ENCODE measurements at regions not wholly inside any gene's neighbourhood (a gene's known extent, or its start where the extent isn't known, plus 50 kb on each side); places are given as distances from the start of the nearest gene placed in this dataset.

DNA sequence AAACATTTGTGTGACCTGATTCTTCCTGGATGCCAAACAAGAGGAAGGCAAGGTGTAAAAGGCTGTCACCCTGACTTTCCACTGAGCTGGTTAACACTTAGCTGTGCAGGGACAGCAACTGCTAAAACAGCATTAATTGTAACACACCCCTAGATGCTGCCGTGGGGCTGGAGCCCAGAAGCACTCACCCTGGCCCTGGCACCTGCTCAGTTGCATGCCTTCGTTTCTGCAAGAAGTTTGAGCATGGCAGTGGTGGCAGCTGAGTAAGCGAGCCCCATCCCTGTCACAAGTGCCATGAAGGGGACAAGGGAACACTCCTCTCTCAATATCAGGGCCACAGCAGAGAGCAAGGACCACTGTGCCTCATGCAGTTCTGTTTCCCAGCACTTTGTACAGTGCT is 330.2 kb downstream of the TMEM114 start:
- DNase-seq: no peak

DNA sequence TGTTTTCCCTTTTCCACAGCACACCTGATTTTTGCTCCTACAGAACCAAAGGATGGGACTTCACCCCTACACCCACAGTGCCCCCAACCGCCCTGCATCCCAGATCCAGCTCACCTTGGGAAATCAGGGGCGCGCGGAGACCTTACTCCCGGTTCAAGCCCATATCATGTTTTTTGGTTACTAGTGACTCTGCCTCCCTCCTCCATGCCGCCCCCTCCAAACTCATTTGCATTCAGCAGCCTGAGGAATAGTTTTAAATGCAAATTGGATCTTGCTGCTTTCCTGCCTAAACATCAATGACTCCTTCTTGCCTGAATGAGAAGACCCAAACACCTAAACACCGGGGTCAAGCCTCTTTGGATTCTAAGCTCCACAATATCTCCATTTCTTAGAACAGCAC is 331.8 kb downstream of the TMEM114 start:
- no peak for DNase-seq

DNA sequence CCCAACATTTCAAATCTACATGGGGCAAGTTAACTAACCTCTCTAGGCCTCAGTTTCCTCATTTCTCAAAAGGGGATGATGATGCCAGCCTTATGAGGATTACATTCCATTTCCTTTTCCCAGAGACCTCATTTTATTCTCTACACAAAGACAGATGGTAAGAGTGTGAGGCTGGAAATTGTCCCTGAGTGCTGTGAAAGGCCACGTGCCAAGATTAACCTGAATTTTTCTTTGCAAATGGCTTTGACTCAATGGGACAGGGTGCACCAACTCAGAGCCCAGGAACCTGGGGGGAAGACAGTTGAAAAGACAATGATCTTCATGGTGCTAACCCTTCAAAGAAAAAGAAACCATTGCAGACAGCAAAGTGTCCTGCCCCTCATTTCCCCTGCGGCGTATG is 332.8 kb downstream of the TMEM114 start:
- DNase-seq: no peak

DNA sequence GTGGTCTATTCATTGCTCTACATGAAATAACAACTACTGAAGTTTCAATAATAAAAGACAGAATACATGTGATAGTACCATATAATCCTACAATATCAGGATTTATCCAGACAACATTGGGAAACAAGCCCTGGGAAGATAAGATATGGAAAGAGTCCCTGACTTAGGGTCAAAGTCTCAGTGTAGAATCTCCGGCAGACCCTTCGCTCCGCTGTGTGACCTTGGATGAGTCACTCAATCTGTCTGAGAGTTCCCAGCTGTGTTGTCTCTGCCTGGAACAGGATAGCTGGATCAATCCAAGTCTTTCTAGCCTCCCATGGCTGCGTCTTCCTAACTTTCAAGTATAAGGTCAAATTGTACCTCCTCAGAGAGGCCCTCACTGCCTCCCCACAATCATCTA is 335.9 kb downstream of the TMEM114 start:
- no peak for DNase-seq

DNA sequence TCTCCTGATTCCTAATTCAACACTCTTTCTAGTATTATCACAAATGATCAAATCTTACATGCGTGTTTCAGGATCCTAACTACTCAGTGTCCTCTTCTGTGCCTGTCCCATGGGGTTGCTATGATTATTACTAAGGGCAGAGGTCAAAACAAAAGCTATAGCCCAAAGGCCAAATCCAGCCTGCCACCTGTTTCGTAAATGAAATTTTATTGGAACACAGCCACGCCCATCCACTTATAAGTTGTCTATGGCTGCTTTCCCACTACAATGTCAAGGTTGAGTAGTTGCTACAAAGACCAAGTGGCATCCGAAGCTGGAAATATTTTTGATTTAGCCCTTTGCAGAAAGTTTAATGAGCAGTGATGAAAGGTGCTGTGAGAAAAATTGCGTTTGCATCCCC is 336.6 kb downstream of the TMEM114 start:
- no peak for DNase-seq

DNA sequence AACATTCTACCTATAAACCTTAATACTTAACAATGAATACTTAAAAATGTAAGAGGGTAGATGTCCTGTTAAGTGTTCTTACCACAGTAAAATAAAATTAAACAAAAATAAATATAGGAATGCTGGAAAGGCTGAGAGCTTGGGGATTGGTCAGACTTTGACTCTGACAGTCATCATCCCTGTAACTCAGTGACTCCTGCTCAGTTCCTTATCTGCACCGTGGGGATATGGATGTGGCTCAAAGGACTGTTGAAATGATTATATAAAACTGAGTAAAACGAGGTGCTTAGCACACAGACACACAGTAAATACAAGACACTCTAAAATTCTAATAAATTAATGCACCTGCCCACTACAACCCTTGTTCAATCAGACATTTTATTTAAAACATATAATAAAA is 338.6 kb downstream of the TMEM114 start:
- no peak for DNase-seq

DNA sequence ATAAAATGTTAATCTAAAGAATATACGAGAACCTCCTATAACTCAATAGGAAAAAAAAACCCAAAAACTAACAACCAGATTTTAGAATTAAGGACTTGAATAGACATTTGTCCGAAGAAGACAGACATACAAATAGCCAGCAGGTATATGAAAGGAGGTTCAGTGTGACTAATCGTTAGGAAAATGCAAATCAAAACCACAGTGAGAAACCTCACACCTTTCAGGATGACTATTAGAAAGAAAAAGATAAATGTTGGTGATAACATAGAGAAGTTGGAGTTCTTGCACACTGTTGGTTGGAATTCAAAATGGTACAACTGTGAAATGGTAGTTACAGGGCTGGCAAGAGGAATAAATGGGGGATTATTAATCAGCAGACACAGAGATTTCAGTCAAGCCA is 339.0 kb downstream of the TMEM114 start:
- no peak for DNase-seq

DNA sequence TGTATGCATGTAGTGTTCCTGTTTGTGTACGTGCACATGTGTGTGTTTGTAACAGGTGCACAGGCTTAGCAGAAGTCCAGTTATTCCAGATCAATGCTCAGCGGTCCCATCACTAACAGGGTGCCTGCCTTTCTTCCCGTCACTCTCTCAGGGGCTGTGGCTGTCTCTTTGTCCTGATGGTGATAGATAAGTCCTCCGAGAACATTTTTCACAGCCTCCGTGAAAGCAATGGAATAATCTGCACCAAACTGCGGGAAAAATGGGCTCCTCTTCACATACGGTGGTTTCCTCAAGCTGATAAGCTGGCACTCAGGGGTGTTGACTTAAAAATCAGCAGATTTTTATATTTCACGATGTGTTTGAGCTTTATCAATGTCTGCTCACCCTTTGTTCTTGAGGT is 342.3 kb downstream of the TMEM114 start:
- DNase-seq: no peak

DNA sequence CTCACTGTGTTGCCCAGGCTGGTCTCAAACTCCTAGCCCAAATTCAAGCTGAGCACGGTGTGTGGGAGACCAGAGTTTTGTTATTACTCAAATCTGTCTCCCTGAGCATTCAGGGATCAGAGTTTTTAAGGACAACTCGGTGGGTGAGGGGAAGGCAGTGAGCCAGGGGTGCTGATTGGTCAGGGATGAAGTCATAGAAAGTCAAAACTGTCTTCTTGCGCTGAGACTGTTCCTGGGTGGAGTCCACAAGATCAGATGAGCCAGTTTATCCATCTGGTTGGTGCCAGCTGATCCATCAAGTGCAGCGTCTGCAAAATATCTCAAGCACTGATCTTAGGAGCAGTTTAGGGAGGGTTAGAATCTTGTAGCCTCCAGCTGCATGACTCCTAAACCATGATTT is 346.3 kb downstream of the TMEM114 start:
- no peak for DNase-seq

DNA sequence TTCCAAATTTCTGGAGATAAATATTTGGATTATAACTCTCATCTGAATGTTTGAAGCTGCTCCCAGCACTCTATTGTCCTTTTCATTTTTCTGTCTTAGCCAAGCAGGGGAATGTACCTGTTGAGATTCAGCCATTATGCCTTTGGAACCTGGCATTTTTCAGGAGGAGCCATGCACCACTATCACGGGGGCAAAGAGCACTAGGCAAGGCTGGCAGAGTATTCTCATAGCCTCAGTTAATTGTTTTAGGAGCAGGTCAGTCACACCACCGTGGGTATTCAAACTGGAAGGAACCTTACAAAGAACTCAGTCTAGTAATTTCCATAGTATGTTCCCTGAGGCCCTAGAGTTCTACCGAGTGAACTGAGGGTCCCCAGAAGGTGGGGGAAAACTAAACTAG is 348.9 kb downstream of the TMEM114 start:
- DNase-seq: no peak

DNA sequence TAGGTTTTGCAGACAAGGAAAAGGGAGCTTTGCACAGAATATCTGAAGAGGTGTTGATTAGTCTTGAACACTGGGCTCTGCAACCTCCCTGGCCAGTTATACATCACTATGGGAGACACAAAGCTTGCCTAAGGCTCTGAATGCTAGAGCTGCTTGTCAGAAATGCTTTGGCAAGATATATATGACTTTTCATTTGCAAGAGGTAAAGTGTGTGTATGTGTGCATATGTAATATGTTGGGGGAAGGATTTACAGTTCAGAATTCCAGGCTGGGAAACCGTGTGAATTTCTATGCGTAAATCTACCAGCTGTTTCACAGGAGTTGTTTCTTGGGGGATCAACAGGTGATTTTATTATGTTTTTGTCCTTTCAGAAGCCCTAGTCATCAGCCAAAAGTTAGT is 350.9 kb downstream of the TMEM114 start:
- DNase-seq: no peak

DNA sequence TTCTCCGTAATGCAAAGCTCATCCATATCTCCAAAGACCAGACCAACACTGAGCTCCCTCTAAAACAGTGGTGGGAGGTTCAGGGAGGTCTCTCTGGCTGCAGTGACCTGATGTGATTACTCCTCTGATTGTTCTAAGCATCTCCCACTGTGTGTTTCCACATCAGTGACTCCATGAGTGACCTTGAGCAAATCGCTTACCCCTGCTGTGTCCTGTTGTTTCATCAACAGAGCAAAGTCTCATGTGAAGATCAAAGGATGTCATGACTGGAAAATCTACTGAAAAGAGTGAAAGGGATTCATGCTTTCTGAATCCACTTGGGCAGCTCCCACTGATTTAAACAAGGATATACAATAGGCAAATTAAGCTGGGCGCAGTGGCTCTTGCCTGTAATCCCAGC is 352.9 kb downstream of the TMEM114 start:
- DNase-seq: no peak

DNA sequence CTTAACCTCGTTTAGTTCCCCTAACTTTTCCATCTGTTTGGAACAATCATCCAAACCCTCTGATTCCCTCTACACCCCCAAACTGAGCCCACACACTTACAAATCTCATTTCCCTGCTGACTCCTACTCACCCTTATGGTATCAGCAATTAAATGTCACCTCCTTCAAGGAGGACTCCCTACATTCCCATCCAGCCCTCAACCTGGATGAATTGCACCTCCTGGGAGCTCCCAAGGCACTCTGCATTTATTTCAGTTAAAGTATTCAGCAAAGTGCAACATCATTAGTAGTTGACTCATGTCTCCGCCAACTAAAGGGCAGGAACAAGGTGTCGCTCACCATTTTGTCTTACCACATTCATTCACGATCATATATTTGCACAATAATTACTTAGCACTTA is 353.5 kb downstream of the TMEM114 start:
- no peak for DNase-seq

DNA sequence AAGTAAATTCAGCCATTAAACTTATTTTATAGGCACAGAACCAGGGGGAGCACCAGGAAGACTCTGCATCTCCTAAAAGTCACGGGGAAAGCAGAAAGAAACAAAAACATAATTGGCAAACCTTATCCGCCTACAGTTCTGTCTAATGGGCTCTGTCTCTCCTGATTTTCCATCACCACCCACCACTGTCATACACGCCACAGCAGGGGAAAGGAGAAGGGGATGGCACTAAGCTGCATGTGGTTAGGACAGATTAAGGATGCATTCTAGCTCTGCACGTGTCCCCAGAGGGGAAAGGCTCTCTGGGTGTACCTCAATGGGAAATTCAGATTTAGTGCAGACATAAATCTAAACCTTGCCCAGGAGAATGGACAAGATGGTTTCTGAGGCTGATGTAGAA is 359.8 kb downstream of the TMEM114 start:
- no peak for DNase-seq

DNA sequence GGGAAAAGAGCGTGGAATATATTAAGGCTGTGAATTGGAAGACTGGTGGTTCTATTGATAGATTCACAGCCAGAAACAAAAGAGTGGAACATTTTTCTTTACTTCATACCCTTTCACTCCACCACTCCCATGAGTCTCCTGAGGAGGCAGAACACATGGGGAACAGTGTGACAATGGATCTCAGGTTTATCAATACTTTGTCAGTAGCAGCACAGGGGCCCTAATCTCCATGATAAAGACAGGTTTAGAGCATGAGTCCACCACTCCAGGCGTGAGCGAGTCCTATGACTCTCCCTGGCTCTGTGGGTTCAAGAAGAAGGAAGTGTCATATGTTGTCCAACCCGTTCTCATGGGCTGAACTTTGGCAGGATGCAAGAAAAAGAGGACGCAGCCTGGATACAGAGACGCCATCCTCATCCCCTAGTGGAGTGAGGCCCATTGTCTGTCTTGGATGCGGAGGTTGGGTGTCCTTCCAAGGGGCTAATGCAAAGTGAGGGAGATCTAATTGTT is 361.2 kb downstream of the TMEM114 start:
- no peak for DNase-seq

DNA sequence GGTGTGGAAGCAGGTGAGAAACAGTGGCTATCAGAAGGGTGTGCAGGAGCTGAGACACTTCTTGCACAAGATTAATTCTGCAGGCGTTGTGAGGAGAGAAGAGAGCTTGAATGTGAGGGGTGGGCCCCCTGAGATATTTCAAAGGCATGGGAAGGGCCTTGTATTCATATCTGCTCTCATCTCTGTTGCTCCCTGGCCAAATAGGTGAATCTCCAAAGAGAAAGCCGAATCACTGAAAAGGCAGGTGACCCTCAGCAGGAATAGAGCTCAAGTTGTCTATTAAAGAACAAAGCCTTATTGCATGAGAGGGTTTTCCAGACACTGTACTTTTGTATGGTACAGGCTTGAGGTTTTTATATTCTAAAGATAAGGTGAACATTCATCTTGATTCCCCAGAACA is 373.1 kb downstream of the TMEM114 start:
- DNase-seq: no peak

DNA sequence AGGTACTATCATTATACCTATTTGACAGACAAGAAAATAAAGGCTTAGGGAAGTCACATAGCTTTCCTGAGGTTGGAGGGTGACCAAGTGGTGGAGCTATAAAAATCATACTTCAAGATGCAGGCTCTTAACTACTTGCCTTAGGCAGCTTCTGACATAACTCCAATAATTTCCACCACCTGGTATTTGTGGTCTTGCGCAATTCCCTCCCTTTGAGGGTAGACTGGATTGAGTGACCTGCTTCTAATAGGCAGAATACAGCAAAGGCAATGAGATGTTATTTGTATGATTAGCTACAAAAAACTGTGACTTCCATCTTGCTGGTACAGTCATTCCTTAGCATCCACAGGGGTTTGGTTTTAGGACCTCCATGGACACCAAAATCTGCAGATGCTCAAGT is 385.5 kb downstream of the TMEM114 start:
- DNase-seq: no peak

DNA sequence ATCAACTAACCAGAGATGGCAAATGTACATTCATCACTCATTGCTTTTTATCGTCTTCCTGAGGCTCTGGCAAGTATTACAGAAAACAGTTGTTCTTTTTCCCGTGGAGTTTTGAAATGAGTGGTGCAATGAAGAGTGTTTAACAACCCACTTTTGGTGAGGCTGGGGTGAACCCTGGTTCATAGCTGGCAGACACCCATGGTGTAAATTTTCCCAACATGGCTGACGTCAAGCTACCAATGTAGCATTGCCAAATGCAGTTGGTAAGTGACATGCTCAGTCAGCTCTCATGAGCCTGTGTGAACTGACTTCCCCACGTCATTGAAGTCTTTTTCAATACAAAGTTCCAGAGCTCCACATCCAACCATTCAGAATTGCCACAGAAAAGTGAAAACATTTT is 386.2 kb downstream of the TMEM114 start:
- no peak for DNase-seq

DNA sequence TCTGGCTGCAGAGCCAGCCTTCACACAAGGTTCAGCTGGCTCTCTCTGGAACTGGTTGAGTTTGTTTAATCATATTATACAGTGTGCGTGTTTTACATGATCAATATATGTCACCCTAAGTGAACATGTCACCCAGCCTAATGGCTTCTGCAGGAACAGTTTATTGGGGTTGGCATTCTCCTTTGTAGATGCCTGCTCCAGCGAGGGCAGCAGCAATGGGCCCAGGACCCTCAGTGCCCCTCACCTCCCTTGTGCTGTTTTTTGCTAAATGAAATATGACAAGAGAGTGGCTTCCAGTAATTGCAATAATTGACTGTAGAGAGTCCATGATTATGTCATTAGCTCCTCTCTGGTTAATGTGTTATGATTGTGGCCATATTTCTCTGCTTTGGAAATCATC is 387.2 kb downstream of the TMEM114 start:
- DNase-seq: no peak

DNA sequence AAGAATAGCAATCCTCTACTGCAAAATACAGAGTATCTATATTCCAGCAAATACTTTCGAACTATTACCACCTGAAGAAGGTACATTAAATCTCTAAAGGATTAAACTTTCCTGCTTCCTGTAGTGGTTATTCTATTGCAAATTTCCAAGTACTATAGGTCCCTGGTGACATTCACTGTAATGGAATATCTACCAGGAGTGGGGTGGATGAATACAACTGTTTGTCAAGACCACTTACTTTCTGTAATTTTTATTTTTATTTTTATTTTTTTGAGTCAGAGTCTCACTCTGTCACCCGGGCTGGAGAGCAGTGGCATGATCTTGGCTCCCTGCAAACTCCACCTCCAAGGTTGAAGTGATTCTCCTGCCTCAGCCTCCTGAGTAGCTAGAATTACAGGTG is 389.5 kb downstream of the TMEM114 start:
- DNase-seq: no peak

DNA sequence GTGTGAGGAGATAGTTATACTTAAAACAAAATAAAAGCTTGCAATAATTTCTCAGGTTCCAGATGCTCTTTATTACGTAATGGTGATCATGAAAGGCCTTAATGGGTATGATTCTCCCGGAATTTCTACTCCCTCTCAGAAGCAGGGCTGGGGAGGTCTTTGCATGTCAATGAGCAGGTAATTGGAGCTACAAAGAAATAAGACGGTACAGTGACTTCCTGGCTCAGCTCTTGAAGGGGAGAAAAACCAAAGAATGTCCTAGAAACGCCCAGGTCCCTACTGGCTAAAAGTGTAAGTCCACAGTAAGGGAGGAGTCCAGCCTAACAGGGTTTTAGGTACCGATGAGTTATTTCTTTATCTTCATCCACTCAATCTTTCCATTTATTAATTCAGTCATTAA is 390.9 kb downstream of the TMEM114 start:
- DNase-seq: no peak

DNA sequence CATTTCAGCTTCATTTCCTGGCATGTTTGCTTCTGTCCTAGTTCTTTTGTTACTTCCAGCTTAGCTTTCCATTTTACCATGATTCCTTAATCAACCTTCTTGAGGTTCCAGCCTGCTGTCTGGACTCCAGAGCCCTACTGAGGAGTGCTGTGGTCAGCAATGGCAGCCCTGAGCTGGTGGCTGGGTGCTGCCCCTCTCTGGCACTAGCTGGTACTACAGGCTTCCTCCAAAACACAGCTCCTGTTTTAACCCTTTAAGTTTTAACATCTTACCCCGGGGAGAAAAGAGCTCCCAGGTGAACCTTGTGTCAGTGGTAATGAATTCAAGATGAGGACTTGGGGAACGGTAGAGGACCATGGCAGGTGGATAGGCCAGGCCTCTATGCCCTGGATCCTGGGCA is 395.5 kb downstream of the TMEM114 start:
- peak in 1 of 2 donors; percentile 3 for DNase-seq

DNA sequence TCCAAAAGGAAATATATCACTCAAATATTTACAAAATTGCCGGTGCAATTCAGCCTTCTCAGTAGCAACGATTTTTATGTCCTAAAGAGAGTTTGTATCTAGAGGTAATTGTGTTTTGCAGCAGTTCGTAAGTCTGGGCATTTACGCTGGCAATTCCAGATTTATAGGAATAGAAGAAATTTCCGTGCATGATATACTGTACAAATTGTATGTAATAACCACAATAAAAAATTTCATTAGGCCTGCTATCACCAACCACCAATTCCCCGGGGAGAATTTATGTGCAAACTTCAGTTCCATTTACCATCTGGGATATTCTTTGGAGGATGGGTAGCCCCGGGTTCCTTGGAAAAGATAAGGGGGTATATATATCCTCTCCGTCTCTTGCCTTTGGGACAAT is 401.5 kb downstream of the TMEM114 start:
- DNase-seq: no peak

DNA sequence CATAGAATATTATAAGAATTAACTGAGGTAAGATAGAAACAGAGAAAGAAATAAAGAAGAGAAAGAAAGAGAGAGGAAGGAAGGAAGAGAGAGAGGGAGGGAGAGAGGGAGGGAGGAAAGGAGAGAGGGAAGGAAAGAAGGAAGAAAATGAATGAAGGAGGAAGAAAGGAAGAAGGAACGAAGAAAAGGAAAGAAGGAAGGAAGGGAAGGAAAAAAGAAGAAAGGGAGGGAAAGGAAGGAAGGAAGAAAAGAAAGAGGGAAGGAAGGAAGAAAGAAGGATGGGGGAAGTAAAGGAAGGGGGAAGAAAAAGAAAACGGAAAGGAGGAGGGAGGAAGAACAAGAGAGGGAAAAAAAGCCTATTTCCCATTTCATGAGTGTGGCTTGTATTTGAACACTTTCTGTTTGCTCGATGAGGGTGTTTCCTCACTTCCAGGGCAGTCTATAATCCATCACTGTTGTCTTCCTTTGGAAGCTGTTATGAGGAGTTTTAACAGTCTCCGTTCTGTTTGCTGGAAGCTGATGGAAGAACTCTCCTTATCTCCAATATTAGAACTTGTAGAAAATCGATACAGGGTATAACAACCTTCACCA is 402.4 kb downstream of the TMEM114 start:
- DNase-seq: no peak

DNA sequence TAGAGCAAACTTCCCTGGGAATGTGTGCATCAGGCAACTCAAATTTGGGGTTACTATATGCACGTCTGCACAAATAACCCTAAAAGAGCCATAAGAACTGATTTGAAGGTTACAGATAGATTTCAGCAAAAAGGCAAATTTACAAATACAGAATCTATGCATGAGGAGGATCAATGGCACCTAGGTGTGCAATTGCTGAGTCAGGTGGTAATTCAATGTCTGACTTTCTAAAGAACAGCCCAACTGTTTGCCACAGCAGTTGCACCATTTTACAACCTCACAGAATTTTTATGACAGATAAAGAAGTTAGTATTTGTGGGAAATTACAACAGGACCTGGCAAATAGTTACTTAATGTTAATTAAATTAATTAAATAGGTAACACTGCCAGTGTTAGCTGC is 405.5 kb downstream of the TMEM114 start:
- no peak for DNase-seq

Measured in inflammatory macrophage (primary cell).